OCI-LY1 (cell line): ENCODE measurements at regions not wholly inside any gene's neighbourhood (a gene's known extent, or its start where the extent isn't known, plus 50 kb on each side); places are given as distances from the start of the nearest gene placed in this dataset.

Experiments
- H2AFZ ChIP-seq: fragments of 200-600 bp; sonication (generic), shearing (Covaris generic); 2 replicates; pipeline ENCODE4 v1.6.0; 2014; ENCODE audit warnings: antibody characterized with exemption, mild to moderate bottlenecking, low read length
- H3F3A ChIP-seq: fragments of 200-600 bp; sonication (generic), shearing (Covaris generic); 2 replicates; pipeline ENCODE4 v1.6.0; 2014; ENCODE audit warnings: mild to moderate bottlenecking, antibody characterized with exemption, low read length, moderate library complexity; ENCODE audit not compliant: insufficient read depth
- H3K27ac ChIP-seq: fragments of 200-600 bp; sonication (generic); 2 replicates; pipeline ENCODE4 v1.5.1; 2014; ENCODE audit warnings: low read length, mixed run types, mild to moderate bottlenecking, low read depth; ENCODE audit not compliant: poor library complexity, severe bottlenecking
- H3K27me3 ChIP-seq: fragments of 200-600 bp; sonication (generic); 2 replicates; pipeline ENCODE4 v1.6.0; 2014; ENCODE audit warnings: antibody characterized with exemption, mild to moderate bottlenecking, low read length, moderate library complexity; ENCODE audit not compliant: insufficient read depth
- H3K36me3 ChIP-seq: fragments of 200-600 bp; sonication (generic); 2 replicates; pipeline ENCODE4 v1.6.1; 2014; ENCODE audit warnings: mild to moderate bottlenecking, antibody characterized with exemption, low read length, moderate library complexity, mixed read lengths; ENCODE audit not compliant: insufficient read depth
- H3K4me1 ChIP-seq: fragments of 200-600 bp; sonication (generic); 2 replicates; pipeline ENCODE4 v1.5.1; 2014; ENCODE audit warnings: mild to moderate bottlenecking, low read length, moderate library complexity; ENCODE audit not compliant: insufficient read depth, severe bottlenecking
- H3K4me2 ChIP-seq: fragments of 200-600 bp; sonication (generic), shearing (Covaris generic); 2 replicates; pipeline ENCODE4 v1.6.1; 2014; ENCODE audit warnings: low read length
- H3K4me3 ChIP-seq: fragments of 200-600 bp; sonication (generic); 2 replicates; pipeline ENCODE4 v1.5.1; 2014; ENCODE audit warnings: low read length, low read depth, mild to moderate bottlenecking, mixed read lengths; ENCODE audit not compliant: poor library complexity, severe bottlenecking
- H3K79me2 ChIP-seq: fragments of 200-600 bp; shearing (Covaris generic); 2 replicates; pipeline ENCODE4 v1.6.1; 2016; ENCODE audit warnings: mixed run types, low read length, mixed read lengths; ENCODE audit not compliant: insufficient read depth
- H3K9ac ChIP-seq: fragments of 200-600 bp; sonication (generic), shearing (Covaris generic); 2 replicates; pipeline ENCODE4 v1.6.1; 2014; ENCODE audit warnings: mild to moderate bottlenecking, low read length, mixed read lengths
- H3K9me2 ChIP-seq: fragments of 200-600 bp; sonication (generic), shearing (Covaris generic); 2 replicates; pipeline ENCODE4 v1.6.1; 2014; ENCODE audit warnings: low read depth, mild to moderate bottlenecking, low read length, mixed read lengths
- H3K9me3 ChIP-seq: fragments of 200-600 bp; shearing (Covaris generic); 2 replicates; pipeline ENCODE4 v1.6.1; 2014; ENCODE audit warnings: low read length, mixed read lengths
- H4K20me1 ChIP-seq: fragments of 200-600 bp; sonication (generic), shearing (Covaris generic); 2 replicates; pipeline ENCODE4 v1.6.0; 2016; ENCODE audit warnings: mild to moderate bottlenecking, low read length; ENCODE audit not compliant: insufficient read depth
- CTCF ChIP-seq: fragments of 200-600 bp; sonication (generic), shearing (Covaris generic); IDR thresholded peaks from 2 replicates; pipeline ENCODE4 v1.5.1; 2017; ENCODE audit warnings: mild to moderate bottlenecking, antibody characterized with exemption, low read length, moderate library complexity, mixed read lengths
- EZH2 ChIP-seq: fragments of 200-600 bp; sonication (generic), shearing (Covaris generic); IDR thresholded peaks from 2 replicates; pipeline ENCODE4 v1.8.0; 2017; ENCODE audit warnings: borderline replicate concordance, mixed run types, mild to moderate bottlenecking, antibody characterized with exemption, low read length, moderate library complexity, mixed read lengths

GRCh38 chr22:34946339-34946985 lies 119.5 kb upstream of the ISX start:
- Histone ChIP-seq H3K9me2 (no peaks in the 10 kb centered on the region), H3K9me3 (no peaks in the 10 kb centered on the region), H3K27me3 (peaks cover 3% of the 10 kb centered on the region; the same call in 1 of the 2 replicates), H3K36me3 (no peaks in the 10 kb centered on the region), H2AFZ (no peak overlapping the region), H3K79me2 (no peaks in the 10 kb centered on the region), H3K4me1 (no peaks in the 10 kb centered on the region), H3K27ac (no peak overlapping the region), H3K9ac (no peak overlapping the region), H3K4me3 (no peak overlapping the region), H3F3A (no peaks in the 10 kb centered on the region), H3K4me2 (no peak overlapping the region), H4K20me1 (no peaks in the 10 kb centered on the region)
- TF ChIP-seq EZH2, result no peak

- Histone ChIP-seq H3F3A (no peaks in the 10 kb centered on the region), H3K27me3 (0 out of 2 replicates have a peak, but pooled peaks cover 3% of the 10 kb centered on the region), H3K9ac (no peak overlapping the region), H3K4me3 (no peak overlapping the region), H3K79me2 (no peaks in the 10 kb centered on the region), H3K27ac (no peak overlapping the region), H2AFZ (no peak overlapping the region), H4K20me1 (no peaks in the 10 kb centered on the region), H3K4me2 (no peak overlapping the region), H3K9me3 (no peaks in the 10 kb centered on the region), H3K36me3 (no peaks in the 10 kb centered on the region), H3K9me2 (no peaks in the 10 kb centered on the region), H3K4me1 (no peaks in the 10 kb centered on the region)
- no peak for TF ChIP-seq CTCF
Measured at GRCh38 chr22:34950489-34950888, 115.5 kb upstream of the ISX start.

- no peak overlapping the region for H3K27ac ChIP-seq
- no peaks in the 10 kb centered on the region for H3K79me2 ChIP-seq
- no peak overlapping the region for H2AFZ ChIP-seq
- H3K4me3 ChIP-seq, result no peak overlapping the region
- no peaks in the 10 kb centered on the region for H4K20me1 ChIP-seq
- H3K36me3 ChIP-seq, result no peaks in the 10 kb centered on the region
- H3K4me1 ChIP-seq, result no peaks in the 10 kb centered on the region
- 0 out of 2 replicates have a peak, but pooled peaks cover 3% of the 10 kb centered on the region for H3K27me3 ChIP-seq
- no peaks in the 10 kb centered on the region for H3K9me2 ChIP-seq
- H3K4me2 ChIP-seq, result no peak overlapping the region
- H3K9ac ChIP-seq, result no peak overlapping the region
- no peaks in the 10 kb centered on the region for H3K9me3 ChIP-seq
- no peaks in the 10 kb centered on the region for H3F3A ChIP-seq
- TF ChIP-seq CTCF, result no peak
- TF ChIP-seq EZH2, result no peak
Measured at GRCh38 chr22:34951212-34951611, 114.7 kb upstream of the ISX start.

- no peak overlapping the region for H2AFZ ChIP-seq
- no peak for TF ChIP-seq CTCF
- TF ChIP-seq EZH2, result no peak
- H3K27ac ChIP-seq, result no peak overlapping the region
- H3K4me1 ChIP-seq, result no peaks in the 10 kb centered on the region
- no peak overlapping the region for H3K4me2 ChIP-seq
- H3K79me2 ChIP-seq, result no peaks in the 10 kb centered on the region
- no peaks in the 10 kb centered on the region for H3K36me3 ChIP-seq
- H3K27me3 ChIP-seq, result no peaks in the 10 kb centered on the region
- no peaks in the 10 kb centered on the region for H4K20me1 ChIP-seq
- H3K9me3 ChIP-seq, result no peaks in the 10 kb centered on the region
- H3K4me3 ChIP-seq, result no peak overlapping the region
- no peak overlapping the region for H3K9ac ChIP-seq
- no peaks in the 10 kb centered on the region for H3F3A ChIP-seq
- H3K9me2 ChIP-seq, result no peaks in the 10 kb centered on the region
Measured at GRCh38 chr22:34960005-34960404, 106.0 kb upstream of the ISX start.
